LNCAP (cell line): ENCODE measurements at regions not wholly inside any gene's neighbourhood (a gene's known extent, or its start where the extent isn't known, plus 50 kb on each side); places are given as distances from the start of the nearest gene placed in this dataset.

Experiments
- CTCF ChIP-seq: fragments of 450-650 bp; IDR thresholded peaks from 2 replicates; pipeline ENCODE4 v1.5.1; 2017; ENCODE audit warnings: mild to moderate bottlenecking

GRCh38 chr2:128377071-128377910 lies 58.6 kb upstream of the HS6ST1 start:
- TF ChIP-seq CTCF = no peak

- TF ChIP-seq CTCF = no peak
Observed at GRCh38 chr2:128378231-128379020, 59.8 kb upstream of the HS6ST1 start.

- TF ChIP-seq CTCF = no peak
Observed at GRCh38 chr2:128379021-128380015, 60.6 kb upstream of the HS6ST1 start.

- no peak for TF ChIP-seq CTCF
Observed at GRCh38 chr2:128380061-128380889, 61.6 kb upstream of the HS6ST1 start.

GRCh38 chr2:128380961-128381938 lies 62.6 kb upstream of the HS6ST1 start:
- TF ChIP-seq CTCF = no peak

GRCh38 chr2:128384446-128384845 lies 65.8 kb upstream of the HS6ST1 start:
- TF ChIP-seq CTCF = no peak
